ENCODE measurements at regions not wholly inside any gene's neighbourhood (a gene's known extent, or its start where the extent isn't known, plus 50 kb on each side); places are given as distances from the start of the nearest gene placed in this dataset.
"Not testable (repeated sequence)": the region's sequence is repeated elsewhere in the genome, so short reads cannot be mapped to it uniquely, and the experiment has no call there.

DNA sequence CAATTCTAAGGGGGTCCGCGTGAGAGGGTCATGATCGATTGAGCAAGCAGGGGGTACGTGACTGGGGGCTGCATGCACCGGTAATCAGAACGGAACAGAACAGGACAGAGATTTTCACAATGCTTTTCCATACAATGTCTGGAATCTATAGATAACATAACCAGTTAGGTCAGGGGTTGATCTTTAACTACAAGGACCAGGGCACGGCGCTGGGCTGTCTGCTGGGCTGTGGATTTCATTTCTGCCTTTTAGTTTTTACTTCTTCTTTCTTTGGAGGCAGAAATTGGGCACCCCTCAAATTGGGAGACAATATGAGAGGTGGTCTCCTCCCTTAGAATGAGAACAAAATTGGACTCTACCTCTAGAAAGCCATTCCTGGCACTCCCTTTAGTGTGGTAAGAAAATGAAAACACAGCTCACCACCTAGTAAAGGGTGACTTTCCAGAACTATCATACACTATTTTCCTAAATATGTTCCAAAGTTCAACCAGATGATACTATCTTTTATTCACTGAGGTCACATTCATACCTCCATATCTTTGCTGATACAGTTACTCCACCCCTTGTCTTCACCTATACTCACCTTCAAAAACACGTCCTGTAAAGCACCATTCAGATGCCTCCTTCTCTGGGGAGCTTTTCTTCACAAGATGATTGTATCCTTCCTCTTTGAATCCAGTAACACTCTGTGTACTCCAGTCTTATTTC lies 1058.3 kb upstream of the SLIT2 start:
- Histone ChIP-seq H3K36me3 (no peaks in the 10 kb centered on the region), H3K27me3 (no peaks in the 10 kb centered on the region), H3K9me3 (no peaks in the 10 kb centered on the region), H3K4me3 (no peak overlapping the region), H3K27ac (no peak overlapping the region), H3K4me1 (no peaks in the 10 kb centered on the region)
- DNase-seq (ENCODE audit: low spot score in 2 of 2), result no peak
- intact Hi-C loops (cut with DNase I), result no loop called here
- TF ChIP-seq CTCF (IDR thresholded peaks at IDR 0.05), result no peak

DNA sequence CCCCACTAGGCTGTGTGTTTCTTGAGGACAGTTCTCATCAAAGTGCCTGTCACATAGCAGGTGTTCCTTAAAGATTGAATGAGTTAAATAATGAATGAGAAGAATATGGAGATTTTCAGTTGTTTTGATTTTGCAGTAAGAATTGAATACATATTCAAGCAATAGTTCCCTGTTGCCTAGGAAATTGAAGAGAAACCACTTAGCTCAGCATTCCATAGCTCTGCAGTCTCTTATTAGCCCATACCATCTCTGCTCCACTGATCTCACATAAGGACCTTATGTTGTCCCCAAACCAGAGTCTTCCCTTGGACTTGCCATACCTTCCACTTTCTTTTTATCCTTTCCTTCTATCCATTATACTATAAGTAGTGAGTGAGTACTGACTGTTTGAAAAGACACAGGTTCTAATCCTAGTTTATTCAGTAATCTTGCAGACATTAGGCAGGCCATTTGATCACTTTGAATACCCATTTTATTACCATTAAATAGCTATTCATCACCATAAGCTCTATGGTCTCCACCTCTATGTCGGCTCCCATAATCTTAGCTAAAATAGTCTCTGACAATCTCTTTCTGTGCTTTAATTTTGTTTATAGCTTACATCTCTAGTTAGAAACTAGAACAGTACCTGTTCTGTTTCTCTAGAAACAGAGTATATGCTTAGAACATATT lies 1059.6 kb upstream of the SLIT2 start:
- intact Hi-C loops (cut with DNase I), result no loop called here
- no peak for DNase-seq (ENCODE audit: low spot score in 2 of 2)
- H3K9me3 ChIP-seq, result no peaks in the 10 kb centered on the region
- H3K36me3 ChIP-seq, result no peaks in the 10 kb centered on the region
- no peaks in the 10 kb centered on the region for H3K4me1 ChIP-seq
- no peak for TF ChIP-seq CTCF (IDR thresholded peaks at IDR 0.05)
- no peak overlapping the region for H3K4me3 ChIP-seq
- H3K27ac ChIP-seq, result no peak overlapping the region
- H3K27me3 ChIP-seq, result no peaks in the 10 kb centered on the region

- no peak for DNase-seq (ENCODE audit: low spot score in 2 of 2)
- intact Hi-C loops (cut with DNase I), result no loop called here
- H3K27me3 ChIP-seq, result no peaks in the 10 kb centered on the region
- TF ChIP-seq CTCF (IDR thresholded peaks at IDR 0.05), result no peak
- H3K4me3 ChIP-seq, result no peak overlapping the region
- H3K36me3 ChIP-seq, result no peaks in the 10 kb centered on the region
- H3K9me3 ChIP-seq, result no peaks in the 10 kb centered on the region
- H3K27ac ChIP-seq, result no peak overlapping the region
- no peaks in the 10 kb centered on the region for H3K4me1 ChIP-seq
Measured at GRCh38 chr4:19187691-19188090, 1064.0 kb upstream of the SLIT2 start.

GRCh38 chr4:19187096-19187495 lies 1064.6 kb upstream of the SLIT2 start:
- Histone ChIP-seq H3K36me3 (no peaks in the 10 kb centered on the region), H3K27me3 (no peaks in the 10 kb centered on the region), H3K9me3 (no peaks in the 10 kb centered on the region), H3K4me1 (no peaks in the 10 kb centered on the region), H3K27ac (no peak overlapping the region), H3K4me3 (no peak overlapping the region)
- no peak for TF ChIP-seq CTCF (IDR thresholded peaks at IDR 0.05)
- intact Hi-C loops (cut with DNase I), result no loop called here
- no peak for DNase-seq (ENCODE audit: low spot score in 2 of 2)

DNA sequence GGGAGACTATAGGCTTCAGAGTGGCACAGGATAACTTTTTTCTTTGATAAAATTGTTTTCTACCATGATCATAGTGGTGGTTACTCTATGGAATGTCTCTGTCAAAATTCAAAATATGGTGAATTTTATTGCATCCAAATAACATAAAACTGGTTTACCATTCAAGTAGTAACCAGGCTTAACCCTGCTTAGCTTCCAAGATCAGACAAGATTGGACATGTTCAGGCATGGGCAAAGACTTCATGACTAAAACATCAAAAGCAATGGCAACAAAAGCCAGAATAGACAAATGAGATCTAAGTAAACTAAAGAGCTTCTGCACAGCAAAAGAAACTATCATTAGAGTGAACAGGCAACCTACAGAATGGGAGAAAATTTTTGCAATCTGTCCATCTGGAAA lies 1070.1 kb upstream of the SLIT2 start:
- H3K9me3 ChIP-seq; intact Hi-C loops (cut with DNase I): not testable (repeated sequence)

DNA sequence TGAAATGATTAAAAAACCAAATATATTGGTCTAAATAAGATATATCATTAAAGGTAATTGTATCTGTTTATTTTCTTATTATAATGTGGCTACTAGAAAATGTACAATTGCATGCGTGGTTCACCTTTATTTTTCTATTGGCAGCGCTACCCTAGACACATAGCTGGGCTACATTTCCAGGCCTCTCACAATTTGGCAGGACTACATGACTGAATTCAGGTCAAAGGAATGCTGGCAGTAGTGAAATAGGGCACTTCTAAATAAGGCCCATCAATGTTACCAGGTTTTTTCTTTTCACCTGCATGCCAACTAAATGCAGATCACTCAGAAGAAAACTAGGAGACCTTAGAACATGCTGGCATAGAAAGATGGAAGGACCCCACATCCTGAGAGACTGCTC lies 1072.9 kb upstream of the SLIT2 start:
- no peaks in the 10 kb centered on the region for H3K27me3 ChIP-seq
- no peak for TF ChIP-seq CTCF (IDR thresholded peaks at IDR 0.05)
- H3K27ac ChIP-seq, result no peak overlapping the region
- no peaks in the 10 kb centered on the region for H3K9me3 ChIP-seq
- intact Hi-C loops (cut with DNase I), result no loop called here
- H3K4me3 ChIP-seq, result no peak overlapping the region
- no peaks in the 10 kb centered on the region for H3K36me3 ChIP-seq
- DNase-seq (ENCODE audit: low spot score in 2 of 2), result no peak
- no peaks in the 10 kb centered on the region for H3K4me1 ChIP-seq

More for the DNA sequence above, 1070.1 kb upstream of the SLIT2 start:
- not testable (repeated sequence) for H3K27ac ChIP-seq; H3K27me3 ChIP-seq; H3K4me3 ChIP-seq; DNase-seq (ENCODE audit: low spot score in 2 of 2); H3K36me3 ChIP-seq; H3K4me1 ChIP-seq

Measured in ascending aorta (tissue), 2 donors.